ENCODE measurements at regions not wholly inside any gene's neighbourhood (a gene's known extent, or its start where the extent isn't known, plus 50 kb on each side); places are given as distances from the start of the nearest gene placed in this dataset.

- WGBS, 2 experiments = 31 to 35% methylated on average over 2 of the region's 2 CpGs
- no peak overlapping the region for H3K27ac ChIP-seq (ENCODE audit: insufficient read depth, low read depth, low read length, poor library complexity, severe bottlenecking)
Observed at GRCh38 chr3:145889730-145890129, 271.3 kb downstream of the PLOD2 start.

DNA sequence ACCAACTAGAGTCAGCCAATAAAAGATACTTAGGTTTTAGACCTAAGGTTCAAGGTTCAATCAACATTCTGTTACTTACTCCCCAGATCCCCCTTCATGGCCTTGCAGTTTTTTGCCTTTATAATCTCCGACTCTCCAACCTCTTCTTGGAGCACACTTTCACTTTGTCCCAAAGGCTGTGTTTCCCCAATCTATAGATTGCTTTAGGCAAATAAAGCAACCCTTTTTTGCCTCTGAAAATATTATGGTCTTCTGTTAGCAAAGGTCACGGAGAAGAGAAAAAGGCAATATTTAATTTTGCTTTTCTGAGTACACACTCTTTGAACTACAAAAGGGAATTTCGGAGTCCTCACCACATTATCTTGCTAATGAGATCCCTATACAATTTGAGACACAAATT is 268.1 kb downstream of the PLOD2 start:
- 92 to 95% methylated on average over 3 of the region's 3 CpGs for WGBS, 2 experiments
- H3K27ac ChIP-seq (ENCODE audit: insufficient read depth, low read depth, low read length, poor library complexity, severe bottlenecking) = no peak overlapping the region
- no peaks in the 10 kb centered on the region for H3K36me3 ChIP-seq (ENCODE audit: control insufficient read depth, insufficient read depth, low read length)
- H3K4me1 ChIP-seq (ENCODE audit: control insufficient read depth, insufficient read depth, low read length) = no peaks in the 10 kb centered on the region
- H3K9me3 ChIP-seq (ENCODE audit: control insufficient read depth, low read length) = no peaks in the 10 kb centered on the region
- H3K27me3 ChIP-seq (ENCODE audit: control insufficient read depth, insufficient read depth, low read length, poor library complexity, severe bottlenecking) = no peaks in the 10 kb centered on the region
- no peak overlapping the region for H3K4me3 ChIP-seq (ENCODE audit: insufficient read depth, low read depth, low read length)

More at GRCh38 chr3:145889730-145890129, 271.3 kb downstream of the PLOD2 start:
- no peak overlapping the region for H3K4me3 ChIP-seq (ENCODE audit: insufficient read depth, low read depth, low read length)
- no peaks in the 10 kb centered on the region for H3K27me3 ChIP-seq (ENCODE audit: control insufficient read depth, insufficient read depth, low read length, poor library complexity, severe bottlenecking)
- H3K36me3 ChIP-seq (ENCODE audit: control insufficient read depth, insufficient read depth, low read length) = no peaks in the 10 kb centered on the region
- H3K9me3 ChIP-seq (ENCODE audit: control insufficient read depth, low read length) = no peaks in the 10 kb centered on the region
- no peaks in the 10 kb centered on the region for H3K4me1 ChIP-seq (ENCODE audit: control insufficient read depth, insufficient read depth, low read length)

DNA sequence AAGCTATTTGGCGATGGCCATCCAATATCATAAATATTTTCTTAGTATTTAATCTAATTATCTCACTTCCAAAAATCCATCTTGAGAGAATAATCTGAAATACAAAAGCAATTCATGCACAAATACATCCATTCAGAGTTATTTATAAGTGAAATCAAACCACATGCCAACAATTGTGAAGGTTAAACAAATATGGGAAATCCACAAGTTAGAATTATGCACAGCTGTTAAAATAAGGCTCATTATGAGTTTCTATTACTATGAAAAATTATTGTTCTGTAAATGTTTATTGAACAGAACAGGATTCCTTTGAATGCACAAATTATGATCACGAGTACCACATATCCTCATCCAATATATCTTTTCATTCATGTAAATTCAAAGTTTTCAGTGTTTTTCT is 267.7 kb downstream of the PLOD2 start:
- WGBS, 2 experiments = 83 to 100% methylated on average over 1 of the region's 2 CpGs
- no peaks in the 10 kb centered on the region for H3K9me3 ChIP-seq (ENCODE audit: control insufficient read depth, low read length)
- no peaks in the 10 kb centered on the region for H3K27me3 ChIP-seq (ENCODE audit: control insufficient read depth, insufficient read depth, low read length, poor library complexity, severe bottlenecking)
- H3K27ac ChIP-seq (ENCODE audit: insufficient read depth, low read depth, low read length, poor library complexity, severe bottlenecking) = no peak overlapping the region
- H3K36me3 ChIP-seq (ENCODE audit: control insufficient read depth, insufficient read depth, low read length) = no peaks in the 10 kb centered on the region
- H3K4me1 ChIP-seq (ENCODE audit: control insufficient read depth, insufficient read depth, low read length) = no peaks in the 10 kb centered on the region
- no peak overlapping the region for H3K4me3 ChIP-seq (ENCODE audit: insufficient read depth, low read depth, low read length)

GRCh38 chr3:145898487-145898886 is 262.5 kb downstream of the PLOD2 start:
- WGBS, 2 experiments = 61 to 63% methylated on average over 2 to 3 of the region's 3 CpGs

DNA sequence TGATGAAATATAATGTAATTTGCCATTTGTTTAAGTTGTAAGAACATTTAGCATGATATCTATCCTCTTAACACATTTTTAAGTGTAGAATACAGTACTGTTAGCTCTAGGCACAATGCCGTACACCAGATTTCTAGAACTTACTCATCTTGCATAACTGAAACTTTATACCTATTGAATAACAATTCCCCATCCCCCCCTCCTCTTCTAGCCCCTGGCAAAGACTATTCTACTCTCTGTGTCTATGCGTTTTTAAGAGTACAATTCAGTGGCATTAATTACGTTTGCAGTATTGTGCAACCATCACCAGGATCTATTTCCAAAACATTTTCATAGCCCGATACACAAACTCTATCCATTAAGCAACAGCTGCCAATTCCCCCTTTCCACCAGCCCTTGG is 261.7 kb downstream of the PLOD2 start:
- Histone ChIP-seq H3K27me3 (ENCODE audit: control insufficient read depth, insufficient read depth, low read length, poor library complexity, severe bottlenecking) (no peaks in the 10 kb centered on the region), H3K36me3 (ENCODE audit: control insufficient read depth, insufficient read depth, low read length) (no peaks in the 10 kb centered on the region), H3K9me3 (ENCODE audit: control insufficient read depth, low read length) (no peaks in the 10 kb centered on the region), H3K4me3 (ENCODE audit: insufficient read depth, low read depth, low read length) (no peak overlapping the region), H3K27ac (ENCODE audit: insufficient read depth, low read depth, low read length, poor library complexity, severe bottlenecking) (no peak overlapping the region), H3K4me1 (ENCODE audit: control insufficient read depth, insufficient read depth, low read length) (no peaks in the 10 kb centered on the region)
- WGBS, 2 experiments = 81 to 85% methylated on average over 4 of the region's 4 CpGs

More at GRCh38 chr3:145898487-145898886, 262.5 kb downstream of the PLOD2 start:
- no peak overlapping the region for H3K4me3 ChIP-seq (ENCODE audit: insufficient read depth, low read depth, low read length)
- no peaks in the 10 kb centered on the region for H3K9me3 ChIP-seq (ENCODE audit: control insufficient read depth, low read length)
- H3K27me3 ChIP-seq (ENCODE audit: control insufficient read depth, insufficient read depth, low read length, poor library complexity, severe bottlenecking) = no peaks in the 10 kb centered on the region
- H3K36me3 ChIP-seq (ENCODE audit: control insufficient read depth, insufficient read depth, low read length) = no peaks in the 10 kb centered on the region
- H3K4me1 ChIP-seq (ENCODE audit: control insufficient read depth, insufficient read depth, low read length) = no peaks in the 10 kb centered on the region
- H3K27ac ChIP-seq (ENCODE audit: insufficient read depth, low read depth, low read length, poor library complexity, severe bottlenecking) = no peak overlapping the region

DNA sequence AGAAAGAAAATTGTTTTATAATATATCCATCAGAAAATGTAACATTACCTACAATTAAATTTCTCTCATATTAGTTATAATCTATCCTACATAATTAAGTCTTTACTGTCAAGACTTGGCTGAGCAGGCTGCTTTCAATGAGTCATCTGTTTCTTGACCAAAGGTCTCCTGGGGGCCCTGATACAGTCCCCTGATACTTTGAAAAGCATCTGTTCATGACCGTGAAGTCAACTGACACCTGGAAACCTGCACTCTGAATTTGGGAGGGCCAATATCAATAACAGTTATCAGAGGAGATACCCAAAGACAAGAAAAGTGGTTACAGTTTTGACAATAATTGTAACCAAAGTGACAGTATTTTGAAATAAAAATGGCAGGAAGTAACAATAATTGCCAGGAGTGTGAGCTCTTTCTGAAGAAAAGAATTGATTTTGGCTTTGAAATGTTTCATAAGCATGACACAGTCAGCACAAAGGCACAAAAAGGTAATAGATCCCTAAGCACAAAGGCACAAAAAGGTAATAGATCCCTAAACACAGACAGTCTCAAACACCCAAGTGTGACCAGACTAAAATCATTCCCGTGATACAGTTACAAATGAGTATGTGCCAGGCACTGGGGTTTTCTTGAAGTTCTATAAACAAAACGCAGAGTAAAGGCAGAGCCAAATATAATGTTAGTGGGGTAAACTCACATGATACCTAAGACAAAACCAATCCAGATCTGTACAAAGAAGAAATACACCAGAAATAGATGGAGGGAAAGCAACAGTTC is 260.7 kb downstream of the PLOD2 start:
- no peak overlapping the region for H3K27ac ChIP-seq (ENCODE audit: insufficient read depth, low read depth, low read length, poor library complexity, severe bottlenecking)
- WGBS, 2 experiments = 90 to 100% methylated on average over 2 to 3 of the region's 3 CpGs
- no peaks in the 10 kb centered on the region for H3K9me3 ChIP-seq (ENCODE audit: control insufficient read depth, low read length)
- H3K4me3 ChIP-seq (ENCODE audit: insufficient read depth, low read depth, low read length) = no peak overlapping the region
- no peaks in the 10 kb centered on the region for H3K4me1 ChIP-seq (ENCODE audit: control insufficient read depth, insufficient read depth, low read length)
- H3K27me3 ChIP-seq (ENCODE audit: control insufficient read depth, insufficient read depth, low read length, poor library complexity, severe bottlenecking) = no peaks in the 10 kb centered on the region
- no peaks in the 10 kb centered on the region for H3K36me3 ChIP-seq (ENCODE audit: control insufficient read depth, insufficient read depth, low read length)

GRCh38 chr3:145902166-145902565 is 258.8 kb downstream of the PLOD2 start:
- H3K4me1 ChIP-seq (ENCODE audit: control insufficient read depth, insufficient read depth, low read length) = no peaks in the 10 kb centered on the region
- H3K27me3 ChIP-seq (ENCODE audit: control insufficient read depth, insufficient read depth, low read length, poor library complexity, severe bottlenecking) = no peaks in the 10 kb centered on the region
- H3K36me3 ChIP-seq (ENCODE audit: control insufficient read depth, insufficient read depth, low read length) = no peaks in the 10 kb centered on the region
- H3K9me3 ChIP-seq (ENCODE audit: control insufficient read depth, low read length) = no peaks in the 10 kb centered on the region
- no peak overlapping the region for H3K27ac ChIP-seq (ENCODE audit: insufficient read depth, low read depth, low read length, poor library complexity, severe bottlenecking)
- no peak overlapping the region for H3K4me3 ChIP-seq (ENCODE audit: insufficient read depth, low read depth, low read length)
- 93 to 100% methylated on average over 1 of the region's 1 CpG for WGBS, 2 experiments

- H3K4me1 ChIP-seq (ENCODE audit: control insufficient read depth, insufficient read depth, low read length) = no peaks in the 10 kb centered on the region
- no peaks in the 10 kb centered on the region for H3K9me3 ChIP-seq (ENCODE audit: control insufficient read depth, low read length)
- no peaks in the 10 kb centered on the region for H3K36me3 ChIP-seq (ENCODE audit: control insufficient read depth, insufficient read depth, low read length)
- 92 to 95% methylated on average over 12 of the region's 12 CpGs for WGBS, 2 experiments
- H3K27ac ChIP-seq (ENCODE audit: insufficient read depth, low read depth, low read length, poor library complexity, severe bottlenecking) = no peak overlapping the region
- H3K27me3 ChIP-seq (ENCODE audit: control insufficient read depth, insufficient read depth, low read length, poor library complexity, severe bottlenecking) = no peaks in the 10 kb centered on the region
- H3K4me3 ChIP-seq (ENCODE audit: insufficient read depth, low read depth, low read length) = no peak overlapping the region
Observed at GRCh38 chr3:145903472-145904013, 257.4 kb downstream of the PLOD2 start.

GRCh38 chr3:145904138-145904537 is 256.8 kb downstream of the PLOD2 start:
- Histone ChIP-seq H3K9me3 (ENCODE audit: control insufficient read depth, low read length) (no peaks in the 10 kb centered on the region), H3K36me3 (ENCODE audit: control insufficient read depth, insufficient read depth, low read length) (no peaks in the 10 kb centered on the region), H3K4me1 (ENCODE audit: control insufficient read depth, insufficient read depth, low read length) (no peaks in the 10 kb centered on the region), H3K4me3 (ENCODE audit: insufficient read depth, low read depth, low read length) (no peak overlapping the region), H3K27ac (ENCODE audit: insufficient read depth, low read depth, low read length, poor library complexity, severe bottlenecking) (no peak overlapping the region), H3K27me3 (ENCODE audit: control insufficient read depth, insufficient read depth, low read length, poor library complexity, severe bottlenecking) (no peaks in the 10 kb centered on the region)
- WGBS, 2 experiments = 94 to 98% methylated on average over 7 of the region's 7 CpGs

DNA sequence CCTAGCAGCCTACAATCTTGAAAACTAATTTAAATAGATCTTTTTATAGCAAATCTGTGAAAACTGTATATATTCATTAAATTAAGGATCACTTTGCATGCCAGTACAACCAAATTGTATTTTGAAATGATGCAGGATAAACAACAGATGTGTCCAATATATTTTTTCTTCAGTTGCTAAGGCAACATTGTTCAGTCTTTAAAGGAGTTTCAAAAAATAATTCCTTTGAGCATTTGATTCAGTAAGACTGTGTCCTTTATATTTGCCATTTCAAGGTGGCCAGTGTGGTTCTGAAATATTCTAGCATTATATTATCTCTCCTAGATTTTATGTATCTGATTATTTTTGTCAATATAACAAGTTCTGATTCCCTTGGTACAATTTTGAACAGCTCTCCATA is 254.7 kb downstream of the PLOD2 start:
- Histone ChIP-seq H3K27ac (ENCODE audit: insufficient read depth, low read depth, low read length, poor library complexity, severe bottlenecking) (no peak overlapping the region), H3K9me3 (ENCODE audit: control insufficient read depth, low read length) (no peaks in the 10 kb centered on the region), H3K4me1 (ENCODE audit: control insufficient read depth, insufficient read depth, low read length) (no peaks in the 10 kb centered on the region), H3K27me3 (ENCODE audit: control insufficient read depth, insufficient read depth, low read length, poor library complexity, severe bottlenecking) (no peaks in the 10 kb centered on the region), H3K36me3 (ENCODE audit: control insufficient read depth, insufficient read depth, low read length) (no peaks in the 10 kb centered on the region), H3K4me3 (ENCODE audit: insufficient read depth, low read depth, low read length) (no peak overlapping the region)

Data from ectodermal cell (in vitro differentiated cells).